HG03520 (cell line): ENCODE measurements at regions not wholly inside any gene's neighbourhood (a gene's known extent, or its start where the extent isn't known, plus 50 kb on each side); places are given as distances from the start of the nearest gene placed in this dataset.
"Not testable (repeated sequence)": the region's sequence is repeated elsewhere in the genome, so short reads cannot be mapped to it uniquely, and the experiment has no call there.

Experiments
- ATAC-seq: cut with Tn5 transposase; IDR thresholded peaks from one replicate; pipeline ENCODE4 v1.9.1; 2021; ENCODE audit warnings: mild to moderate bottlenecking, moderate library complexity; ENCODE audit not compliant: unreplicated experiment

GRCh38 chr12:102344691-102345090 lies 135.7 kb downstream of the IGF1 start:
- no peak for ATAC-seq

GRCh38 chr12:102343361-102344121 lies 136.8 kb downstream of the IGF1 start:
- ATAC-seq: no peak

- ATAC-seq: no peak
Observed at GRCh38 chr12:102342281-102343006, 137.9 kb downstream of the IGF1 start.

GRCh38 chr12:102334765-102335164 lies 137.1 kb upstream of the PMCH start:
- no peak for ATAC-seq

GRCh38 chr12:102331419-102331818 lies 133.8 kb upstream of the PMCH start:
- no peak for ATAC-seq

GRCh38 chr12:102329883-102330282 lies 132.2 kb upstream of the PMCH start:
- no peak for ATAC-seq

GRCh38 chr12:102326982-102327381 lies 129.3 kb upstream of the PMCH start:
- ATAC-seq: no peak

GRCh38 chr12:102325108-102325507 lies 127.5 kb upstream of the PMCH start:
- not testable (repeated sequence) for ATAC-seq

GRCh38 chr12:102323799-102324198 lies 126.2 kb upstream of the PMCH start:
- ATAC-seq: no peak

GRCh38 chr12:102322254-102322653 lies 124.6 kb upstream of the PMCH start:
- no peak for ATAC-seq

GRCh38 chr12:102321305-102322082 lies 123.9 kb upstream of the PMCH start:
- no peak for ATAC-seq

- ATAC-seq: no peak
Observed at GRCh38 chr12:102317155-102317554, 119.5 kb upstream of the PMCH start.

- ATAC-seq: no peak
Observed at GRCh38 chr12:102316723-102317122, 119.1 kb upstream of the PMCH start.

- ATAC-seq: no peak
Observed at GRCh38 chr12:102314821-102315220, 117.2 kb upstream of the PMCH start.

GRCh38 chr12:102313116-102313971 lies 115.7 kb upstream of the PMCH start:
- not testable (repeated sequence) for ATAC-seq

- no peak for ATAC-seq
Observed at GRCh38 chr12:102305486-102305885, 107.9 kb upstream of the PMCH start.

- ATAC-seq: not testable (repeated sequence)
Observed at GRCh38 chr12:102304667-102305066, 107.0 kb upstream of the PMCH start.

GRCh38 chr12:102302553-102302952 lies 104.9 kb upstream of the PMCH start:
- ATAC-seq: no peak

GRCh38 chr12:102301547-102301946 lies 103.9 kb upstream of the PMCH start:
- ATAC-seq: no peak

GRCh38 chr12:102300824-102301461 lies 103.3 kb upstream of the PMCH start:
- peak; percentile 48 for ATAC-seq
